ENCODE measurements at regions not wholly inside any gene's neighbourhood (a gene's known extent, or its start where the extent isn't known, plus 50 kb on each side); places are given as distances from the start of the nearest gene placed in this dataset.

DNA sequence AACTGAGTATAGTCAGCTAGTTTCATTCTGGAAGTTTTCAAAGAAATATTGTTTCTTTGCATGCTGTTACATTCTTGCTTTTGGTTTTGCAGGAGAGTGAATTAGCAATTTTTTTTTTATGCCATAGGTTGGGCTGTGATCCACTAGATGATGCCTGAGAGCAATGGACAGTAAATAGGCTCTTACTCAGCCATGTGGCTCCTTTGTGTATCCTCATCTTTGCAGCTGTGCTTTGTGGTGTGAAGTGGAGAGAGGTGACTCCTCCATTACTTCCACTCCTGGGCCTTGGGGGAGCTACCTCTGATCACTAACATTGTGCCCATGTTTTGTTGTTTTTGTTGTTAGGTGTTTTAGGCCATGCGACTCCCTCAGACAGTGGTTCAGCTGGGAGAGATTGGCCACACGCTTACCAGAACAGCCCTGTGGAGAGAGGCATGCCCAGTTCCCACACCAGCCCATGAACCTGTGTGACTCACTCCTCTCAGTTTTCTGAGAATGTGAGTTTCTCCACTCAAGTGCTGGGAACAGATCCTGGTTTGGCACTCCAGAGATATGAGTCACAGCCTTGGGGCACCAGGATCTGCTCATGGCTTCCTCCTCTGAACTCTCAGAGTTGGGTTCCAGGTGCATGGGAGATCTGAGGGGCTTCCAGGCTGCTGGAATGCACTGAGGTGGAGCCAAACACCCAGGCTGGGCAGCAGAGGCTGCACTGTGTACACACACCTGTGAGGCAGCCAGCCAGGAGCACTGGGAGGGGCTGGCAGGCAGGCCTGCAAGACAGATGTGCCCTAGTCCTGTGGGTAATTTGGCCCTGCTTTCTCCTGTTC is 785.3 kb downstream of the ROBO2 start:
- H3K27ac ChIP-seq (ENCODE audit: poor library complexity, severe bottlenecking) = peak overlapping the region; percentile 77
- peaks cover 14% of the 10 kb centered on the region for H3K4me1 ChIP-seq (ENCODE audit: insufficient read depth, poor library complexity, severe bottlenecking)
- ATAC-seq (ENCODE audit: low read depth) = peak; percentile 95
- DNase-seq (ENCODE audit: low spot score) = peak; percentile 96
- no peaks in the 10 kb centered on the region for H3K9me3 ChIP-seq (ENCODE audit: severe bottlenecking)
- TF ChIP-seq CTCF (IDR thresholded peaks at IDR 0.05; ENCODE audit: poor library complexity, severe bottlenecking) = no peak
- H3K36me3 ChIP-seq (ENCODE audit: low read depth) = no peaks in the 10 kb centered on the region
- H3K27me3 ChIP-seq (ENCODE audit: insufficient read depth, poor library complexity, severe bottlenecking) = no peaks in the 10 kb centered on the region
- H3K4me3 ChIP-seq (ENCODE audit: severe bottlenecking) = no peak overlapping the region

DNA sequence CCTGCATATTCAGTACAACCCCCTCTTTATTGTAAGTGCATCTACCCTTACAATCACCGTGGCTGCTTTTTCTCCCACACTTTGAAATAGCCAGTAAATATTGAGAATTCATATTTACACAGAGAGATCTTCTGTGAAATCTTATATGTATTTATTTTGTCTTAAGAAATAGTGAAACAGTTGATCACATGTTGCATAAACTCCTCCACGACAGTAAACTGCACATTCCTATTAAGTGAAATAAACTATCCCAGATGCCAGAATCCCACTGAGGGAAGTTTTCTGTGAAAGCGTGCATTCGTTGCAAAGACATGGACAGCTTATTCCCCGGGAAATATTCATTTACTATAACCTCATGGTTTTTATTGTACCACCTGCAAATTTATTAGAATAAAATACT is 796.0 kb downstream of the ROBO2 start:
- H3K9me3 ChIP-seq (ENCODE audit: severe bottlenecking) = no peaks in the 10 kb centered on the region
- H3K27ac ChIP-seq (ENCODE audit: poor library complexity, severe bottlenecking) = no peak overlapping the region
- no peaks in the 10 kb centered on the region for H3K27me3 ChIP-seq (ENCODE audit: insufficient read depth, poor library complexity, severe bottlenecking)
- ATAC-seq (ENCODE audit: low read depth) = no peak
- no peaks in the 10 kb centered on the region for H3K4me1 ChIP-seq (ENCODE audit: insufficient read depth, poor library complexity, severe bottlenecking)
- H3K4me3 ChIP-seq (ENCODE audit: severe bottlenecking) = no peak overlapping the region
- TF ChIP-seq CTCF (IDR thresholded peaks at IDR 0.05; ENCODE audit: poor library complexity, severe bottlenecking) = no peak
- no peaks in the 10 kb centered on the region for H3K36me3 ChIP-seq (ENCODE audit: low read depth)
- DNase-seq (ENCODE audit: low spot score) = no peak

- H3K27ac ChIP-seq (ENCODE audit: poor library complexity, severe bottlenecking) = no peak overlapping the region
- H3K9me3 ChIP-seq (ENCODE audit: severe bottlenecking) = no peaks in the 10 kb centered on the region
- no peaks in the 10 kb centered on the region for H3K4me1 ChIP-seq (ENCODE audit: insufficient read depth, poor library complexity, severe bottlenecking)
- TF ChIP-seq CTCF (IDR thresholded peaks at IDR 0.05; ENCODE audit: poor library complexity, severe bottlenecking) = no peak
- ATAC-seq (ENCODE audit: low read depth) (no peak), DNase-seq (ENCODE audit: low spot score) (no peak)
- no peaks in the 10 kb centered on the region for H3K36me3 ChIP-seq (ENCODE audit: low read depth)
- H3K4me3 ChIP-seq (ENCODE audit: severe bottlenecking) = no peak overlapping the region
- H3K27me3 ChIP-seq (ENCODE audit: insufficient read depth, poor library complexity, severe bottlenecking) = no peaks in the 10 kb centered on the region
Measured at GRCh38 chr3:77837456-77838025, 797.6 kb downstream of the ROBO2 start.

DNA sequence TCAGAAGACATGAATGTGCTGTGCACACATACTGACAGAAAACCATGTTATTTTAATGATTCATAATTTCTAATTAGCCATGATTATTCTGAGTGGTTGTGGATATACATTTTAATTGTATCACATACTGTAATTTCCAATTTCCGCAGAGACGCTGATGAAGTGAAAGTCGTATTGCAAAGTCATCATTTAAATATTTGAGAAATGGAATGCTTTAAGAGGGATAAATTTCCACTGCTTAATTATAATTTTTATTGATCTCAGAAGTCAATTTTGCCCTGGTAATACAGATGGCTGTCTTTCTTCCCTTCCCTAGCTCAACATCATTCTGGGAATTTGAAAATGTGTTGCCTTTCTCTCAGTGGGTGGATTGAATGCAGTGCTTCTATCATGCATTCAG is 819.3 kb downstream of the ROBO2 start:
- DNase-seq (ENCODE audit: low spot score) = no peak
- Histone ChIP-seq H3K27me3 (ENCODE audit: insufficient read depth, poor library complexity, severe bottlenecking) (no peaks in the 10 kb centered on the region), H3K36me3 (ENCODE audit: low read depth) (no peaks in the 10 kb centered on the region), H3K4me3 (ENCODE audit: severe bottlenecking) (no peak overlapping the region), H3K27ac (ENCODE audit: poor library complexity, severe bottlenecking) (no peak overlapping the region), H3K4me1 (ENCODE audit: insufficient read depth, poor library complexity, severe bottlenecking) (no peaks in the 10 kb centered on the region), H3K9me3 (ENCODE audit: severe bottlenecking) (no peaks in the 10 kb centered on the region)
- no peak for TF ChIP-seq CTCF (IDR thresholded peaks at IDR 0.05; ENCODE audit: poor library complexity, severe bottlenecking)
- ATAC-seq (ENCODE audit: low read depth) = no peak

- H3K9me3 ChIP-seq (ENCODE audit: severe bottlenecking) = no peaks in the 10 kb centered on the region
- peak; percentile 66; the same call in 2 of the 3 replicates for ATAC-seq (ENCODE audit: low read depth)
Measured at GRCh38 chr3:77868725-77869124, 828.8 kb downstream of the ROBO2 start.

More at GRCh38 chr3:77868725-77869124, 828.8 kb downstream of the ROBO2 start:
- H3K27me3 ChIP-seq (ENCODE audit: insufficient read depth, poor library complexity, severe bottlenecking) = no peaks in the 10 kb centered on the region
- peaks cover 9% of the 10 kb centered on the region for H3K4me1 ChIP-seq (ENCODE audit: insufficient read depth, poor library complexity, severe bottlenecking)
- DNase-seq (ENCODE audit: low spot score) = no peak
- no peak overlapping the region for H3K4me3 ChIP-seq (ENCODE audit: severe bottlenecking)
- H3K27ac ChIP-seq (ENCODE audit: poor library complexity, severe bottlenecking) = no peak overlapping the region
- TF ChIP-seq CTCF (IDR thresholded peaks at IDR 0.05; ENCODE audit: poor library complexity, severe bottlenecking) = no peak
- no peaks in the 10 kb centered on the region for H3K36me3 ChIP-seq (ENCODE audit: low read depth)
